C4-2B (cell line): ENCODE measurements at regions not wholly inside any gene's neighbourhood (a gene's known extent, or its start where the extent isn't known, plus 50 kb on each side); places are given as distances from the start of the nearest gene placed in this dataset.

ENCODE experiments used
- ZFX ChIP-seq: fragments of 450-650 bp; IDR thresholded peaks from 2 replicates; pipeline ENCODE4 v1.6.1; 2017
- TF ChIP-seq, protein P1 (sequence below): fragments of 450-650 bp; conservative IDR thresholded peaks from 2 replicates; pipeline ENCODE4 v1.5.1; 2017; ENCODE audit warnings: mild to moderate bottlenecking

GRCh38 chr10:6640433-6641040 is 60.5 kb upstream of the PRKCQ start:
- TF ChIP-seq, protein P1, sequence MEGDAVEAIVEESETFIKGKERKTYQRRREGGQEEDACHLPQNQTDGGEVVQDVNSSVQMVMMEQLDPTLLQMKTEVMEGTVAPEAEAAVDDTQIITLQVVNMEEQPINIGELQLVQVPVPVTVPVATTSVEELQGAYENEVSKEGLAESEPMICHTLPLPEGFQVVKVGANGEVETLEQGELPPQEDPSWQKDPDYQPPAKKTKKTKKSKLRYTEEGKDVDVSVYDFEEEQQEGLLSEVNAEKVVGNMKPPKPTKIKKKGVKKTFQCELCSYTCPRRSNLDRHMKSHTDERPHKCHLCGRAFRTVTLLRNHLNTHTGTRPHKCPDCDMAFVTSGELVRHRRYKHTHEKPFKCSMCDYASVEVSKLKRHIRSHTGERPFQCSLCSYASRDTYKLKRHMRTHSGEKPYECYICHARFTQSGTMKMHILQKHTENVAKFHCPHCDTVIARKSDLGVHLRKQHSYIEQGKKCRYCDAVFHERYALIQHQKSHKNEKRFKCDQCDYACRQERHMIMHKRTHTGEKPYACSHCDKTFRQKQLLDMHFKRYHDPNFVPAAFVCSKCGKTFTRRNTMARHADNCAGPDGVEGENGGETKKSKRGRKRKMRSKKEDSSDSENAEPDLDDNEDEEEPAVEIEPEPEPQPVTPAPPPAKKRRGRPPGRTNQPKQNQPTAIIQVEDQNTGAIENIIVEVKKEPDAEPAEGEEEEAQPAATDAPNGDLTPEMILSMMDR, result no peak
- no peak for TF ChIP-seq ZFX
